Loucy (cell line): ENCODE measurements at regions not wholly inside any gene's neighbourhood (a gene's known extent, or its start where the extent isn't known, plus 50 kb on each side); places are given as distances from the start of the nearest gene placed in this dataset.
"Not testable (repeated sequence)": the region's sequence is repeated elsewhere in the genome, so short reads cannot be mapped to it uniquely, and the experiment has no call there.

ENCODE experiments used
- H2AFZ ChIP-seq: fragments of 200-600 bp; sonication (generic); 2 replicates; pipeline ENCODE4 v1.6.0; 2016; ENCODE audit warnings: antibody characterized with exemption, mild to moderate bottlenecking, low read length, moderate library complexity
- H3F3A ChIP-seq: fragments of 200-600 bp; 2 replicates; pipeline ENCODE4 v1.6.0; 2016; ENCODE audit warnings: antibody characterized with exemption, low read depth, mild to moderate bottlenecking
- H3K27me3 ChIP-seq: fragments of 200-600 bp; sonication (generic); 2 replicates; pipeline ENCODE4 v1.6.1; 2014; ENCODE audit warnings: low read length, mild to moderate bottlenecking; ENCODE audit not compliant: insufficient read depth, poor library complexity, severe bottlenecking
- H3K36me3 ChIP-seq: fragments of 200-600 bp; sonication (generic); 2 replicates; pipeline ENCODE4 v1.6.1; 2016; ENCODE audit warnings: low read length; ENCODE audit not compliant: insufficient read depth
- H3K4me1 ChIP-seq: fragments of 200-600 bp; sonication (generic); 2 replicates; pipeline ENCODE4 v1.5.1; 2014; ENCODE audit warnings: low read length, mild to moderate bottlenecking; ENCODE audit not compliant: insufficient read depth, poor library complexity, severe bottlenecking
- H3K4me2 ChIP-seq: fragments of 200-600 bp; sonication (generic); 2 replicates; pipeline ENCODE4 v1.6.0; 2014; ENCODE audit warnings: antibody characterized with exemption, low read length, low read depth, mild to moderate bottlenecking; ENCODE audit not compliant: poor library complexity, severe bottlenecking
- H3K4me3 ChIP-seq: fragments of 200-600 bp; sonication (generic); 2 replicates; pipeline ENCODE4 v1.5.1; 2014; ENCODE audit warnings: low read length, mild to moderate bottlenecking, mixed read lengths; ENCODE audit not compliant: poor library complexity, severe bottlenecking
- H3K79me2 ChIP-seq: fragments of 200-600 bp; sonication (generic); 2 replicates; pipeline ENCODE4 v1.6.1; 2014; ENCODE audit warnings: low read length; ENCODE audit not compliant: insufficient read depth
- H3K9ac ChIP-seq: fragments of 200-600 bp; sonication (generic); 2 replicates; pipeline ENCODE4 v1.6.0; 2014; ENCODE audit warnings: mild to moderate bottlenecking, low read depth, low read length, moderate library complexity; ENCODE audit not compliant: poor library complexity, severe bottlenecking
- H3K9me2 ChIP-seq: fragments of 200-600 bp; sonication (generic); replicated peaks from 2 replicates; pipeline ENCODE4 v1.6.1; 2016; ENCODE audit warnings: low read depth, low read length, mixed read lengths
- H3K9me3 ChIP-seq: fragments of 200-600 bp; sonication (generic); 2 replicates; pipeline ENCODE4 v1.6.1; 2014; ENCODE audit warnings: mild to moderate bottlenecking, antibody characterized with exemption, low read length, low read depth; ENCODE audit not compliant: insufficient read depth
- H4K20me1 ChIP-seq: fragments of 200-600 bp; sonication (generic); 2 replicates; pipeline ENCODE4 v1.6.0; 2014; ENCODE audit warnings: antibody characterized with exemption, low read length, mild to moderate bottlenecking; ENCODE audit not compliant: insufficient read depth, poor library complexity, severe bottlenecking
- CTCF ChIP-seq: fragments of 200-600 bp; sonication (generic); conservative IDR thresholded peaks from 2 replicates; pipeline ENCODE4 v1.5.1; 2014; ENCODE audit warnings: mild to moderate bottlenecking, antibody characterized with exemption, low read length
- EZH2phosphoT487 ChIP-seq: fragments of 200-600 bp; IDR thresholded peaks from 2 replicates; pipeline ENCODE4 v1.6.1; 2018; ENCODE audit warnings: antibody characterized with exemption, mild to moderate bottlenecking, moderate library complexity, borderline replicate concordance

GRCh38 chr2:13284688-13285087 is 568.0 kb downstream of the TRIB2 start:
- H3K4me1 ChIP-seq = no peaks in the 10 kb centered on the region
- no peak for TF ChIP-seq CTCF
- TF ChIP-seq EZH2phosphoT487 = no peak
- H3K9me2 ChIP-seq = no peaks in the 10 kb centered on the region
- no peaks in the 10 kb centered on the region for H4K20me1 ChIP-seq
- no peak overlapping the region for H3K9ac ChIP-seq
- H3K4me2 ChIP-seq = no peak overlapping the region
- no peaks in the 10 kb centered on the region for H3K79me2 ChIP-seq
- no peaks in the 10 kb centered on the region for H3F3A ChIP-seq
- H3K36me3 ChIP-seq = no peaks in the 10 kb centered on the region
- H2AFZ ChIP-seq = no peak overlapping the region
- no peak overlapping the region for H3K4me3 ChIP-seq
- no peaks in the 10 kb centered on the region for H3K9me3 ChIP-seq
- no peaks in the 10 kb centered on the region for H3K27me3 ChIP-seq

- Histone ChIP-seq H3K36me3 (no peaks in the 10 kb centered on the region), H3K79me2 (no peaks in the 10 kb centered on the region), H4K20me1 (no peaks in the 10 kb centered on the region), H3K9me2 (no peaks in the 10 kb centered on the region), H3F3A (no peaks in the 10 kb centered on the region), H3K9ac (no peak overlapping the region), H3K4me2 (no peak overlapping the region), H3K4me1 (no peaks in the 10 kb centered on the region), H3K4me3 (no peak overlapping the region), H3K9me3 (no peaks in the 10 kb centered on the region), H2AFZ (no peak overlapping the region), H3K27me3 (no peaks in the 10 kb centered on the region)
- TF ChIP-seq EZH2phosphoT487 (no peak), CTCF (no peak)
These were observed 572.6 kb downstream of the TRIB2 start for GRCh38 chr2:13289310-13289709.

- not testable (repeated sequence) for H2AFZ ChIP-seq, H3K79me2 ChIP-seq, H3K4me2 ChIP-seq
These were observed 591.7 kb downstream of the TRIB2 start for GRCh38 chr2:13308478-13308805.

GRCh38 chr2:13308989-13309388 is 592.3 kb downstream of the TRIB2 start:
- no peaks in the 10 kb centered on the region for H3K79me2 ChIP-seq
- no peaks in the 10 kb centered on the region for H3K9me3 ChIP-seq
- no peaks in the 10 kb centered on the region for H3F3A ChIP-seq

More at GRCh38 chr2:13308478-13308805, 591.7 kb downstream of the TRIB2 start:
- H3K4me3 ChIP-seq, H3K27me3 ChIP-seq, H3K9me3 ChIP-seq, H3K9me2 ChIP-seq, H3K36me3 ChIP-seq, H3K4me1 ChIP-seq, H4K20me1 ChIP-seq, H3K9ac ChIP-seq, H3F3A ChIP-seq: not testable (repeated sequence)

More at GRCh38 chr2:13308989-13309388, 592.3 kb downstream of the TRIB2 start:
- Histone ChIP-seq H3K9me2 (no peaks in the 10 kb centered on the region), H3K9ac (no peak overlapping the region), H3K4me1 (no peaks in the 10 kb centered on the region), H3K4me2 (no peak overlapping the region), H3K4me3 (no peak overlapping the region), H3K36me3 (no peaks in the 10 kb centered on the region), H3K27me3 (no peaks in the 10 kb centered on the region), H4K20me1 (no peaks in the 10 kb centered on the region), H2AFZ (no peak overlapping the region)
- no peak for TF ChIP-seq CTCF
- no peak for TF ChIP-seq EZH2phosphoT487
